ENCODE measurements at regions not wholly inside any gene's neighbourhood (a gene's known extent, or its start where the extent isn't known, plus 50 kb on each side); places are given as distances from the start of the nearest gene placed in this dataset.

DNA sequence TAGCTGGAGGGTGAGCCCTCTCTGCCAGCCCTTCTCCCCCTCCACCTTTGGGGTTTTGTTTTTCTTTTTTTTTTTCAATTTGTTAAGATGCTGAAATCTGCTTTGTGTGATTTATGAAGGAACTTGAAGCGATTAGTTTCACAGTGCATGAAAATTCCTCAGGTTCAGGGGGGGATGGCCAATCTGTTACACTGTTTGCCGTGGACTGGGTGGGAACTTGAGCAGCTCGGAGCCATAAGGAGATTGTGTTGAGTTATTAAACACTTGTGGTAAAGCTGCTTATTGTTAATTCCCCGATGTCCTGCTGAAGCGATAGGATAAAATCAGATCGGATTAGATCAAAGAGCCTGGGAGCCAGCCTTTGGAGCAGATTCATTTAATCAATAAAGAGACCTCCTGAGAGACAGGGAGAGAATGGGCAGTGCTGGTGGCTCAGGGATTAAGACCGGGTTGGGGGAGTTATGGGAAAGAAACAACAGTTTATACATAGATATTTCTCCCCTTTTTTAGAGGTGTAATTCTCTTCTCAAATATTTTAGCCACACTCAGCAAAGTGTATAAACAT is 105.8 kb upstream of the SPATA31D4 start:
- TF ChIP-seq, protein P1, sequence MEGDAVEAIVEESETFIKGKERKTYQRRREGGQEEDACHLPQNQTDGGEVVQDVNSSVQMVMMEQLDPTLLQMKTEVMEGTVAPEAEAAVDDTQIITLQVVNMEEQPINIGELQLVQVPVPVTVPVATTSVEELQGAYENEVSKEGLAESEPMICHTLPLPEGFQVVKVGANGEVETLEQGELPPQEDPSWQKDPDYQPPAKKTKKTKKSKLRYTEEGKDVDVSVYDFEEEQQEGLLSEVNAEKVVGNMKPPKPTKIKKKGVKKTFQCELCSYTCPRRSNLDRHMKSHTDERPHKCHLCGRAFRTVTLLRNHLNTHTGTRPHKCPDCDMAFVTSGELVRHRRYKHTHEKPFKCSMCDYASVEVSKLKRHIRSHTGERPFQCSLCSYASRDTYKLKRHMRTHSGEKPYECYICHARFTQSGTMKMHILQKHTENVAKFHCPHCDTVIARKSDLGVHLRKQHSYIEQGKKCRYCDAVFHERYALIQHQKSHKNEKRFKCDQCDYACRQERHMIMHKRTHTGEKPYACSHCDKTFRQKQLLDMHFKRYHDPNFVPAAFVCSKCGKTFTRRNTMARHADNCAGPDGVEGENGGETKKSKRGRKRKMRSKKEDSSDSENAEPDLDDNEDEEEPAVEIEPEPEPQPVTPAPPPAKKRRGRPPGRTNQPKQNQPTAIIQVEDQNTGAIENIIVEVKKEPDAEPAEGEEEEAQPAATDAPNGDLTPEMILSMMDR (conservative IDR thresholded peaks at IDR 0.05; ENCODE audit: low read depth, low read length) = no peak
- TF ChIP-seq EZH2 (IDR thresholded peaks at IDR 0.05; ENCODE audit: borderline replicate concordance, low read depth, low read length, poor library complexity, severe bottlenecking) = no peak
